Mesenteric fat pad (tissue), 1 donor: ENCODE measurements at regions not wholly inside any gene's neighbourhood (a gene's known extent, or its start where the extent isn't known, plus 50 kb on each side); places are given as distances from the start of the nearest gene placed in this dataset.

Source experiments
- DNase-seq: peaks from one replicate; pipeline ENCODE4 v3.0.0-alpha.2; 2020; ENCODE audit warnings: low spot score
- donor health status: DM: yes; HTN: yes; CAD: no.

GRCh38 chr3:106678657-106679390, 698.4 kb upstream of the CCDC54 start:
- no peak for DNase-seq

- no peak for DNase-seq
Measured at GRCh38 chr3:106683953-106684620, 693.2 kb upstream of the CCDC54 start.

GRCh38 chr3:106685745-106686144, 691.5 kb upstream of the CCDC54 start:
- no peak for DNase-seq

GRCh38 chr3:106687905-106688304, 689.3 kb upstream of the CCDC54 start:
- DNase-seq: no peak

- no peak for DNase-seq
Measured at GRCh38 chr3:106688464-106688863, 688.8 kb upstream of the CCDC54 start.

- DNase-seq: no peak
Measured at GRCh38 chr3:106691476-106691875, 685.8 kb upstream of the CCDC54 start.

GRCh38 chr3:106692624-106693023, 684.6 kb upstream of the CCDC54 start:
- no peak for DNase-seq

- no peak for DNase-seq
Measured at GRCh38 chr3:106699122-106699521, 678.1 kb upstream of the CCDC54 start.

- no peak for DNase-seq
Measured at GRCh38 chr3:106700981-106701380, 676.3 kb upstream of the CCDC54 start.

- DNase-seq: no peak
Measured at GRCh38 chr3:106703524-106703923, 673.7 kb upstream of the CCDC54 start.

GRCh38 chr3:106707347-106707746, 669.9 kb upstream of the CCDC54 start:
- no peak for DNase-seq

- no peak for DNase-seq
Measured at GRCh38 chr3:106710596-106710995, 666.6 kb upstream of the CCDC54 start.

GRCh38 chr3:106711650-106712049, 665.6 kb upstream of the CCDC54 start:
- DNase-seq: no peak

GRCh38 chr3:106714400-106714799, 662.8 kb upstream of the CCDC54 start:
- no peak for DNase-seq

GRCh38 chr3:106715286-106715685, 662.0 kb upstream of the CCDC54 start:
- DNase-seq: no peak

- DNase-seq: no peak
Measured at GRCh38 chr3:106717178-106717780, 660.0 kb upstream of the CCDC54 start.

GRCh38 chr3:106719077-106719476, 658.2 kb upstream of the CCDC54 start:
- no peak for DNase-seq

- no peak for DNase-seq
Measured at GRCh38 chr3:106719583-106719982, 657.7 kb upstream of the CCDC54 start.

- no peak for DNase-seq
Measured at GRCh38 chr3:106720510-106720909, 656.7 kb upstream of the CCDC54 start.

- DNase-seq: no peak
Measured at GRCh38 chr3:106725566-106725965, 651.7 kb upstream of the CCDC54 start.

GRCh38 chr3:106728315-106729098, 648.7 kb upstream of the CCDC54 start:
- no peak for DNase-seq

GRCh38 chr3:106729481-106729880, 647.8 kb upstream of the CCDC54 start:
- no peak for DNase-seq
